NCI-H774 (cell line): ENCODE measurements at regions not wholly inside any gene's neighbourhood (a gene's known extent, or its start where the extent isn't known, plus 50 kb on each side); places are given as distances from the start of the nearest gene placed in this dataset.
"Not testable (repeated sequence)": the region's sequence is repeated elsewhere in the genome, so short reads cannot be mapped to it uniquely, and the experiment has no call there.

Experiments used
- DNase-seq: peaks from one replicate; lab custom pipeline; 2025; lab: John Stamatoyannopoulos, UW

DNA sequence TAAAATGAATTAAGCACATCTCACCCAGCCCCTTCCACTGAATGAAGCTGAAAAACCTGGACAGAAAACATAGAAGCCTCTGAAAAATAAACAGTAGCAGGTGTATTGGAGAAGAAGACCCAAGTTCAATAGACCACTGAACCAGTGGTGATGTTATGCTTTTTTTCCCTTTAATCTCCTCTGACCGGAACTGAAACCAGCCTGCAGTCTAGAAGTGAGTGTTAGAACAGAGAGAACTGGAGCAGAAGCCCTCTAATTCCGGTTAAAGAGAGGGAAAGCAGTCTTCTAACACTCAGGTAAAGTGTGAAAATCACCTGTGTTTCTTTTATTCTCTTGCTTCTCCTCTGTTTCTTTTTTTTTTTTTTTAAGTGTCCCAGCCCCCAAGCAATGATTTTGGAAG lies 83.5 kb upstream of the CCL21 start:
- DNase-seq = no peak

DNA sequence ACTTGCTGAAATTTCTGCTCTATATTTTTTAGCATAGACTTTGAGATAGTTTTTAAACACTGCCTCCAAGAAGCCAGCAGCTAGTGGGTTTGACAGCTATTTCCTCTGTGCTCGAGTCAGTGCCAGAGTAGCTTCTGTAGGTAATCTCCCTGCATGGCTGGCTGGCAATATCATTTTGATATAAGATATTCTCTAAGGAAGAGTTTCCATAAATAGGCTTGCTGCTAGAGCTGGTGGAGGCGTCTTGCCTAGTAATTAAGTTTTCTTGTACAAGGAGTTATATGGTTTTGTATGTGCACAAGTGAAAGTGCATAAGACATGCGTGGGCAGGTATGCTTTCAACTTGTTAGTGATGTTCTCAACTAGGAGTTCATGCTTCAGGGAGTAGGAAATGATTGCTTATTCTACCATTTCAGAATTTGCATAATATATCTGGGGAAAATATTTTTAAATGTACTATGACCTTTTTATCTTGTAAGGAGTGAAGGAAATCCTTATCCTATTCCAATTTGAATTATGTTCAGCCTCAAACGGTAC lies 74.1 kb upstream of the CCL21 start:
- no peak for DNase-seq

DNA sequence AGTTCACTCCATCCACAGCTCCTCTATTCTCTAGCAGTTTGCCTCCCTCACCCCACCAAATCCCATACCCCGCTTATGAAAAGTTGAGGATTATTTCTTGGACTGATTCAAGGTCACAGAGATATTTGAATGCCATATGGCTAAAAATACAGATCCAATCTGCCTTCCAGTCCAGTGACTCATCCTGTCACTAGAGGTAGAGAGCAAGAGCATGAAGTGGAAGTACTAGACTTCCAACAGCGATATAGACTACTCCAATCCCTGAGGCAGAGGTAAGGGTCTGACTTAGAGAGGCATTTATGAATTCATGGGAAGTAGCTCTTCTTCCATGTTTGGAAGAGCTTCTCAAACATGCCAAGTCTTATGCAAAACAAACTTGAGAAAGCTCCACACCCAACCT lies 72.4 kb upstream of the CCL21 start:
- no peak for DNase-seq

DNA sequence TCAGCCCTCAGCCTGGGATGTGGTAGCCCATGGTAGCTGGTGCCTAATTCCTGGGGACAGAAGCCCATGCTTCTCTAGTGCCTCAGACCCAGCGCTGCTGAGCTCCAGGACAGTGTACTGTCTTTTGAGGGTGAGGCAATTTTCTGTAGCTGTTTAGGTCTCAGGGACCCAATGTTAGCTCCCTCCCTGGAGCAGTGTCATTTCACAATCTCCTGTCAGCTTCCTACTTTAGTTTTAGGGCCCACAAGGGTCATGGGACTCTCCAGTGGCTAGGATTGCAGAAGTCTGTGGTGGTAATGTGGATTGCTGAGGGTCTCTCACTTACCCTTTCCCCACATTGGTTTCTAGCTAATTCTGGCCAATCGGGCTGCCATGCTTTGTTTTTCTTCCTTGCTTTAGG lies 67.7 kb upstream of the CCL21 start:
- no peak for DNase-seq

DNA sequence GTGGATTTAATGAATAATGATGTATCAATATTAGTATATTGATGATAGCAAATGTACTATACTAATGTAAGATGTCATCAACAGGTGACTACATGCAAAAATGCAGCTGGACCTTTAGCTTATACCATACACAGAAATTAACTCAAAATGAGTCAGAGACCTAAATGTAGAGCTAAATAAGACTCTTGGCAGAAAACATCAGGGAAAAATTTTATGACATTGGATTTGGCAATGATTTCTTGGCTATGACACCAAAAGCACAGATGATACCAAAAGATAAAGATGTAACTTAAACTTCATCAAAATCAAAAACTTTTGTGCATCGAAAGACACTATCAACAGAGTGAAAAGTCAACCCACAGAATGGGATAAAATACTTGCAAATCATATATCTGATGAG lies 64.0 kb upstream of the CCL21 start:
- no peak for DNase-seq

DNA sequence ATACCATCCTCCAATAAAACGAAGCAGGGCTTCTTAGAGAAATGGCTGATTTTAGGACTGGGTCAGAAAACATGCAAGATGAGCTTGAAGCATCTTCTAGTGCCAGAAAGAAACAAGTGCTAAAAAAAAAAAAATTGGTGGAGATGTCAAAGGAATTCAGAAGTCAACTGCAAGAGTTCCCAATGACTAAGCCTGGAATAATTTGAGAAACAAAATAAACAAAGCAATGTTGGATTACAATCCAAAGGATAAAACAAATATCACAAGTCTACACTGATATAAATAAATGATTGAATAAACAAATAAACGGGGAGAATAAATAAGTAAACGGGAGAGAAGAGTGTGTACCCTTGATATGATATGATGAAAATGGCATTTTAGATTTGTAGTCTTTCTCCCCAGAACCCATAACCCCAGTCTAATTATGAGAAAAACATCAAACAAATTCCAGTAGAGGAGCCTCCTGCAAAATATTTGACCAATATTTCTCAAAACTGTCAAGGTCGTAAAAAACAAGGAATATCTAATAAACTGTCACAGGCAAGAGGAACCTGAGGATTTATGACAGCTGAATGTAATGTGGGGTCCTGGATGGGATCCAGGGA lies 63.5 kb upstream of the CCL21 start:
- DNase-seq = no peak

DNA sequence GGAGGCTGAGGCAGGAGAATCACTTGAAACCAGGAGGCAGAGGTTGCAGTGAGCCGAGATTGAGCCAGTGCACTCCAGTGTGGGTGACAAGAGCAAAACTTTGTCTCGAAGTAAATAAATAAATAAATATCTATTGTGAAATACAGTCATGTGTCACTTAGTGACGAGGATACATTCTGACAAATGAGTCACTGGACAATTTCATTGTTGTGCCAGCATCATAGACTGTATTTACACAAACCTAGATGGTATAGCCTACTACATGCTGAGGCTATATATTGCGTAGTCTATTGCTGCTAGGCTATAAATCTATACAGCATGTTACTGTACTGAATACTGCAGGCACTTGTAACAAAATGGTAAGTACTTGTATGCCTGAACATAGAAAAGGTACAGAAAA lies 61.1 kb upstream of the CCL21 start:
- DNase-seq = no peak

DNA sequence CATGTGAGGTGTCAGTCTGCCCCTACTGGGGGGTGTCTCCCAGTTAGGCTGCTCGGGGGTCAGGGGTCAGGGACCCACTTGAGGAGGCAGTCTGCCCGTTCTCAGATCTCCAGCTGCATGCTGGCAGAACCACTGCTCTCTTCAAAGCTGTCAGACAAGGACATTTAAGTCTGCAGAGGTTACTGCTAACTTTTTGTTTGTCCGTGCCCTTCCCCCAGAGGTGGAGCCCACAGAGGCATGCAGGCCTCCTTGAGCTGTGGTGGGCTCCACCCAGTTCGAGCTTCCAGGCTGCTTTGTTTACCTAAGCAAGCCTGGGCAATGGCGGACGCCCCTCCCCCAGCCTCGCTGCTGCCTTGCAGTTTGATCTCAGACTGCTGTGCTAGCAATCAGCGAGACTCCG lies 57.2 kb upstream of the CCL21 start:
- not testable (repeated sequence) for DNase-seq

DNA sequence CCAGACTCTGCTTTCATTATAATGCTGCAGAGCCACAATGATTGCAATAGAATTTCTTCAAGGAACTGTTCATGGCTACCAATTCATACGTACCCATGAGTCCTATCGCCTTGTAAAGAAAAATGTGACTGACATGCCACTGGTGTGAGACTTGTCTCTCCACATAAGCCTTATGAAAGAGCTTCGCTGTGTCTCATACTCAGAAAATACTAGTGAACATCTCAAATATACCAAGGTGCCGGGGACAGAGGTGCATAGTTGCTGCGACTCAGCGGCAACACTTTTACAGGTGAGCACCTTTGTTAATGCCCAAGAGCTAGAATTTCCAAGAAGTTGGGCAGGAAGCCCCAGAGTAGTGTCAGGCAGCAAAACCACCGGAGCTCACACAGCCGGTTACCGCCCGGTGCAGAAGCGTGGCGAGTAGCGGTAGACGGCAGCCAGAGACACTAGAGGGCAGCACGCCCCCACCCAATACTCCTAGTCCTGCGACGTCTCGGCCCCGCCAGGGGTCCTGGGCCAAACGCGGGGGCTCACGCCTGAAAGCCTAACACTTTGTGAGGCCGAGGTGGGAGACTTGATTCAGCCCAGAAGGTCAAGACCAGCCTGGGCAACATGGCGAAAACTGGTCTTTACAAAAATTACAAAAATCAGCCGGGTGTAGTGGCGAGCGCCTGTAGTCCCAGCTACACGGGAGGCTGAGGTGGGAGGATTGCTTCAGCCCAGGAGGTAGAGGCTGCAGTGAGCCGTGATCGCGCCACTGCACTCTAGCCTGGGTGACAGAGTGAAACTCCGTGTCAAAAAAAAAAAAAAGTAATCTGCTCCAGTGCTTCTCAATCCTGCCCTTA lies 50.5 kb upstream of the CCL21 start:
- DNase-seq = not testable (repeated sequence)
